Superior temporal gyrus (tissue), 1 donor: ENCODE measurements at regions not wholly inside any gene's neighbourhood (a gene's known extent, or its start where the extent isn't known, plus 50 kb on each side); places are given as distances from the start of the nearest gene placed in this dataset.
"Not testable (repeated sequence)": the region's sequence is repeated elsewhere in the genome, so short reads cannot be mapped to it uniquely, and the experiment has no call there.

Experiments used
- DNase-seq: peaks from one replicate; pipeline ENCODE4 v3.0.0-alpha.2; 2016; ENCODE audit errors: extremely low spot score

DNA sequence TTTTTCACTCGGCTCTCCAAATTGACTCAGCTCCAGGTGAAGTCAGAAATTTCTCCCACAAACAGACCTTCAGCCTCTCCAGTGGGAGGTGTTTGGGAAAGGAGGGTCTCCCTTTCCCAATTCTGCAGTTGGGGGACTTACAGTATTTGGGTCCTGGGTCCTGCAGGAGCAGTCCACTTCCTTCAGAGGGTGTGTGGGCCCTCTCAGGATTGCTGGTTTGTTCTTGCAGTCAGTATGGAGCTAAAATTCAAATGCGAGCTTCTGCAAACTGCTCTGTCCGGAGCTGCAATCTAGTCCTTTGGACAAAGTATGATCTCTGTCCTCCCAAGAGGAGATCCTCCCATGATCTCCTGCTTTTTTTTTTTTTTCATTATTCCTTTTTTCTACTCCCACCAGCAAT, 87.9 kb upstream of the MSTN start:
- no peak for DNase-seq

- DNase-seq: no peak
Measured at GRCh38 chr2:190149908-190150307, 87.4 kb upstream of the MSTN start.

DNA sequence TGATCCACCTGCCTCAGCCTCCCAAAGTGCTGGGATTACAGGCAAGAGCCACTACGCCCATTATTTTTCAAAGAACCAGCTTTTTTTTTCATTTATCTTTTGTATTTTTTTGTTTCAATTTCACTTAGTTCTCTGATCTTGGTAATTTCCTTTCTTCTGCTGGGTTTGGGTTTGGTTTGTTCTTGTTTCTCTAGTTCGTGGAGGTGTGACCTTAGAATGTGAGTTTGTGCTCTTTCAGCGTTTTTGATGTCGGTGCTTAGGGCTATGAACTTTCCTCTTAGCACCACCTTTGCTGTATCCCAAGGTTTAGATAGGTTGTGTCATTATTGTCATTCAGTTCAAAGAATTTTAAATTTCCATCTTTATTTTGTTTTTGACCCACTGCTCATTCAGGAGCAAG, 86.7 kb upstream of the MSTN start:
- DNase-seq: no peak

GRCh38 chr2:190146109-190146508, 83.6 kb upstream of the MSTN start:
- not testable (repeated sequence) for DNase-seq

GRCh38 chr2:190140474-190140873, 77.9 kb upstream of the MSTN start:
- not testable (repeated sequence) for DNase-seq

GRCh38 chr2:190139371-190139770, 76.8 kb upstream of the MSTN start:
- no peak for DNase-seq

DNA sequence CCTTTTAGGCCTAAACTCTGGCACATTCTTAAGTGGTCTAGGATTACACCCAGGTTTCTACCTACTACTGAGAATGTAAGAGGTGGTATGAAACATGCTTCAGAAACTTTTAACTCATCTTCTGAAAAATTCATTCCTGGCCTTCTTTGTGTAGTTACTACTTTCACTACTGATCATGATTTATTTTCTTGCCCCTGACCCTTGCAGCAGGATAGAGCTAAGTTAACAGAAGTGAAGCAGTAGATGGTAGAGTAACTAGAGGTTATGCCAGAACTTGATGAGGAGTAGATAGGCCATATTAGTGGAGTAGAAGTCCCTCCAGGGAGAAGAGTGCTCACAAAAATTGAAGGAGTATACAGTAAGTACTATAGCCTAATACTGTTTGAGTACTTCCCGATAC, 75.5 kb upstream of the MSTN start:
- no peak for DNase-seq

DNA sequence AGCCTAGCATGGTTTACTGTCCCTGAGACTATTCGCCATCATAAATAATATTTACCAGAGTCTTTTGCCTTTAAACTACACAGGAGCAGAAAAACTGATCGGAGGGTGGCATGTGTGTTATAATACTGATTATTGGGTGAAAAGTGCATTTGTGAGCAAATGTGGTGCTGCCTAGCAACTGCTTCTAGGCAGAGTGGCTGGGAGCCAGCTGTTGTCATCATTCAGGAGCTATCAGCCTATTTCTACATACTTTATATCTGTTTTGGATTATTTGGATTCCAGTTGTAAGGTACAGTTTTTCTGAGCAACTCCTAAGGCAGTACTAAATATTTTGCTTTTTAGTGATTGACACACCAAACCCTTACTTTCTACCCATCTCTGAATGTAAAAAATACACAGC, 75.0 kb upstream of the MSTN start:
- peak; percentile 45 for DNase-seq

DNA sequence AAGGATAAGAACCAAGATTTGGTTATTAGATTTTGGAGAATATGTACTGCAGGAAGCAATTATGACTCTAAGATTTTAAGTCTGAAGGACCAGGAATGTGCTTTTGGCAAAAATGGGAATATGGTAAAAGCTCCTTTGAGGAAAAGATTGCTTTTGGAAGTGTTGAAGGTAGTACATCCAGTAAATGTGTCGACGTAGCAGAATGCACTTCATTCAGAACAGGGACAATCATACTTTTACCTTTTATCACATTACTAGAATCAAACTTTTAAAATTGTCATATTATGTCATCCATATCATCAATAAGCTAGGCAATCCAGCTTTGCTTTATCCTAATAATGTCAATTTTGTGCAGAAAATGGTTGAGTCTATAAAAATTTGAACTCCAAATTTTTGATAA, 74.3 kb upstream of the MSTN start:
- DNase-seq: no peak

GRCh38 chr2:190136259-190136658, 73.7 kb upstream of the MSTN start:
- no peak for DNase-seq

GRCh38 chr2:190129421-190130199, 67.1 kb upstream of the MSTN start:
- no peak for DNase-seq

DNA sequence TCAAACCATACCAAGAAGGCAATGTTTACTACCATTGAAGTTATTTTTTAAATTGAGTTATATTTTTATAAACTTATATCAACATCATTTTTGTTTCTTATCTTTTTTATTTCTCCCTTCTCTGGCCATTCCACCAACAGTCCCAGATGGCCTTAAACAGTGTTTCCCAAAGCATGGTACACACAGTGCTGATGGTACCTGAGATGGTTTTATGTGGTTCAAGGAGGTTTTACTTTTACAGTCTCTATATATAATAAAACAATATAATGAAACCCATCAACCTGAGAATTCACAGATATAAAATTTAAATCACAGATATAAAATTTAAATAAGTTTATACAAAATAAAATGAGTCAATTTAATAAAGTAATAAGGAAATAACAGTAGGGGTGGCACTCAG, 65.1 kb upstream of the MSTN start:
- no peak for DNase-seq

- no peak for DNase-seq
Measured at GRCh38 chr2:190126798-190127197, 64.3 kb upstream of the MSTN start.

GRCh38 chr2:190123956-190124355, 61.4 kb upstream of the MSTN start:
- no peak for DNase-seq

DNA sequence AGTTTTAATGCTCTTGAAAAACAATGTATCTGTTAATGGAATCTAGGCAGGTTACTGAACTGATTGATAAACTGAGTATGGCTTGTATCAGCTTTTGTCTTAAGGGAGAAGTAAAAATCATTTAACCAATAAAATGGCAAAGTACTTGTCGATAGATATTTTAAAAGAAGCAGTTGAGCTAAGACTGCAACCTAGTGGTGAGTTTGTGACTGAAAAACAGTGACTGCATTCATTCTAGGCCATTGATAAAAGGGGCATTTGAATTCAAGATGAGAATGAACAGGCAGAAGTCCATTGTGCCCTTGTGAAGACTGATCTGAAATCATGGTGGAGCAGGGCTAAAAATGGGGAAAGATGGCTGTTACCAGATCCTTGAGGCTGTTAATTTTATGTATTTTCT, 59.4 kb upstream of the MSTN start:
- peak; percentile 93 for DNase-seq

GRCh38 chr2:190121305-190121704, 58.8 kb upstream of the MSTN start:
- DNase-seq: no peak

GRCh38 chr2:190119923-190120590, 57.5 kb upstream of the MSTN start:
- no peak for DNase-seq

GRCh38 chr2:190119257-190119656, 56.7 kb upstream of the MSTN start:
- DNase-seq: peak; percentile 41

GRCh38 chr2:190117305-190117704, 54.8 kb upstream of the MSTN start:
- DNase-seq: no peak

GRCh38 chr2:190113000-190113399, 50.5 kb upstream of the MSTN start:
- DNase-seq: no peak
